ACHN (cell line): ENCODE measurements at regions not wholly inside any gene's neighbourhood (a gene's known extent, or its start where the extent isn't known, plus 50 kb on each side); places are given as distances from the start of the nearest gene placed in this dataset.
"Not testable (repeated sequence)": the region's sequence is repeated elsewhere in the genome, so short reads cannot be mapped to it uniquely, and the experiment has no call there.

Source experiments
- DNase-seq: peaks from one replicate; pipeline ENCODE4 v3.0.0-alpha.2; 2015
- in situ Hi-C: cut with HindIII; loops from 2 replicates; pipeline ENCODE4 v1.10.0; 2017; ENCODE audit warnings: low sequenced_read_pairs, low pct_ligation_motif_present, low pct_unique_long_range_greater_than_20kb

DNA sequence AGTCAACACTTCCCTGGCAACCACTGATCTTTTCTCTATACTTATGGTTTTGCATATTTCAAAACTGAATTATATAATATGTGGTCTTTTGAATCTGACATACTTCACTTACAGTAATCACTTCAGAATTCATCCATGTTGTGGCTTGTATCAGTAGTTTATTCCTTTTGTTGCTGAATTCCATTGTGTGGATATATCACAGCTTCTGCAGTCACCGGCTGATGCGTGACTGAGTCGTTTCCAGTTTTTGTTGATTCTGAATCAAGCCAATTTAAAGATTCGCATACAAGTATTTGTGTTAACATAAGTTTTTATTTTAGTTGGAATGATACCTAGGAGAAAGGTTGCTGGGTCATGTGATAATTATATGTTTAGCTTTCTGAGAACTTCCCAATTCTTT, 672.5 kb upstream of the ANKRD30A start:
- in situ Hi-C loops: no loop called here
- DNase-seq: no peak

DNA sequence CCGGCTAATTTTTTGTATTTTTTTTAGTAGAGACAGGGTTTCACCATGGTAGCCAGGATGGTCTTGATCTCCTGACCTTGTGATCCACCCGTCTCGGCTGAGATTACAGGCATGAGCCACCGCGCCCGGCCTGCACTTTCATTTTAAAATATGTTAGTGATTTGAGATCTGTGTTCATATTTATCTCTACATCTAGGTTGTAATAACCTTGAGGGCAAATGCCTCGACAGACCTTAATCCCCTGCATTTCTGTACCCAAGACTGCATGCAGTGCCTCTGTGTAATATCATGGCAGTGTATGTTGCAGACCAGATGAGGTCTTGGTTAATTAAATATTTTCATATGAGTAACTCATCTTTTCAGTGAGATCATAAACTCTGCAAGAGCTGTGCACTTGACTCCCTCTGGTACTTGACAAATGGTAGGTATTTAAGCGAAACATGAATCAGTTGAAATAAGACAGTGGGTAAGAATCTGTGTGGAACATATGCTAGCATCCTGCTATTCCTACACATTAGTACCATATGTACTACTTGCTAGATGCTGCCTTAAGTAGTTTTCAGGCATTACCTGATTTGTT, 673.9 kb upstream of the ANKRD30A start:
- in situ Hi-C loops: no loop called here
- no peak for DNase-seq

DNA sequence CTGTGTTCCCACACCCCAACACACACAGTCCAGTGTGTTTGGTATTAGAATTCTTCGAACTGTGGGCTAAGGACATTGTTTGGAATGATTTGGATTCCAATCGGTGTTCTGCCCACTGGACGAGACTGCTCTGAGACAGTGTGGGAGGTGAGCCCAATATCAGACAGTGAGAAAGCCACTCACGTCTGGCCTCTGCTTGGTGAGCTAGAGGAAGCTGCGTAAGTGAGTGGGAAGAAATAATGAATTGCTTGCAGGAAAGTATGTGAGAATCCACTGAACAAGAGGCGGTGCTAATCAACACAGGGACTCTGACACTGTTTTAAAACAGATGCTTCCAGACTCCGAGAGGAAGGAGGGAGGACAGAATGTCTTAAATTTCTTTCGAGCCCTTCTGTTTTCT, 675.0 kb upstream of the ANKRD30A start:
- DNase-seq: no peak
- in situ Hi-C loops: no loop called here

DNA sequence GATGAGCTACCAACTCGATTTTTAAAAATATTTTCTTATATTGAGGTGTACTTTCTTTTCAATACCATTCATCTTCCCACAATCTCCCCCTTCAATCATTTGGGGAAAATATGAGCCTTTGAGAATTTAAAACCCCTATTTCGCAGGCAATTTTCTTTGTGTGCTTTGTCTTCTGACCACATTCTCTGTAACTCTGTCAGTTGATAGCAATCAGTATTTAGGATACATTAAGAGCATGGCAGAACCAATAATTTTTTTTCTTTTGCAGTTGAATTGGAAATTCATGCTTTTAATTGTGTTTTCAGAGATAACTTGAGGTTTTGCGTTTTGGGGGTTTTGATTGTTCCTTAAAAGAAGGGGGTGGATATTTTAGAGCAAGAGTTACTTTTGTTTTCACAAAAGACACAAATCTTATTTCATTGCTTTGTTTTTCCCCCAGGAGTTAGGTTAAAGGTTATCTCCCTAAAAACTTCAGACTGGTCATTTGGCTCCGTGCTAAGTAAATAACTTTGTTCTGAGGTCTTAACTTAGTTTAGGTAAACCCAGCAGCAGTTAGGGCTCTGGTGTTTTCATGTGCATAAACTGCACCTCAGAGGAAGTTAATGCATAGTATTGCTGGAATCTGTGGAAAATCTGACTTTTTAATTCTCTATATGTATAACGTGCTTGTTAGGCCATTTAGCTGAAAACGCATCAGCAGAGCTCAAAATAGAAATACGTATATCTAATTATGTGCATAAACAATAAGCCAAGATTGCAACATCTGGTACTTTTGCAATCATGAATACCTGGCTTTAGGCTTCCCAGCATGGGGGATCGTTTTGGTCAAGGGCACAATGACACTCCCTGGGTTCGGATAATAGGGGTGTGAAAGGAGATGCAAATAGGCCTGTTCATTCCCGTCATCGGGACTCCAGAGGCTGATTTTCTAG, 676.4 kb upstream of the ANKRD30A start:
- DNase-seq: no peak
- in situ Hi-C loops: no loop called here

DNA sequence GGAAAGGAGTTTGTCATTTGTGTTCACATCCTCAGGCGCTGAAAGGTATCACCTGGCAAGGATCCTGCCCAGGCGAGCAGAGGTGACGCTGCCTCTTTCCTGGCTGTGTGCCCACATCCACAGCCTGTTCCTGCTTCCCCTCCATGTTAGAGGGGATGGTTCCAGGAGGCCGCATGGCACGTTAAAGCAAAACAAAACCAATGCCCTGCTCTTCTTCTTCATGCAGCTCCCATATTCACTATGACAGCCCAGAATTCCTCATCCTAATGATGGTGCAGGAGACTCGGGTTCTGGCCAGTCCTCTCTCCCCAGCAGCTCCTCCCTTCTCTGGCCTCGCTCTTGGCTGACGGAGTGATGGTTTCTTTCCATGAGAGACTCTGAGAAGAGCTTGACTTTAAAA, 678.5 kb upstream of the ANKRD30A start:
- in situ Hi-C loops: no loop called here
- DNase-seq: no peak

DNA sequence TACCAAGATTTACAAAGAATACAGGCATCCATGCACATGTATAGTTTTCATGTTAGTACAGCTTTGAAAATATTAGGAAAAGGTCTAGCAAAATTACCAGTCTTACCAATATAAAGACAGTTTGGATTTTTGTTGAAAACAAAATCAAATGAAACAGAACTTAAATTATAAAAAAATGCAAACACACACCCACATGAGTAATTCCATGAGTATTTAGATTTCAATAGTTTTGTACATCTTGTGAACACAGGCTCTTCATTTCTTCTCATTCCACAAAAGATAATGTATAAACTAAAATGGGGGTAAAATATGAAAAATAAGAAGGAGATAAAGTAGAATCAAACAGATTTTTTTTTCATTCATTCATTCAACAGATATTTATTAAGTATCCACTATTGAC, 682.2 kb upstream of the ANKRD30A start:
- no peak for DNase-seq
- in situ Hi-C loops: no loop called here

DNA sequence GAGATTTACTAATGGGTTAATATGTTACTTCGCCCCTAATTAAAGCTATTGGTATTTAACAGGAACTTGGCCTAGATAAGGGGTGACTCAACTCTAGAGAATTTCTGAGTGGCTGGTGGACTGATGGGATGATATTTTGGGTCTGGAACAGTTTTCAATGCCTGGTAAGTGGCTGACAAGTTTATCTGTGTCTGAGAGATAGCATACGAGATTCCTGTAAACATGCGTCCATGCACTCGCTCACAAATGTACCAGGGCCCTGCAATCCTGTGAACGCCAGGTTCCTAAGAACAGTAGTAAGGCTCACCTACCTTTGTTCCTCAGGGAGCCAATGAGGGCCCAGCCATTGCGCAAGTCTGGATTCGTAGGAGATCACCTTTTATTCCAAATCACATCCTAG, 683.8 kb upstream of the ANKRD30A start:
- in situ Hi-C loops: no loop called here
- no peak for DNase-seq

DNA sequence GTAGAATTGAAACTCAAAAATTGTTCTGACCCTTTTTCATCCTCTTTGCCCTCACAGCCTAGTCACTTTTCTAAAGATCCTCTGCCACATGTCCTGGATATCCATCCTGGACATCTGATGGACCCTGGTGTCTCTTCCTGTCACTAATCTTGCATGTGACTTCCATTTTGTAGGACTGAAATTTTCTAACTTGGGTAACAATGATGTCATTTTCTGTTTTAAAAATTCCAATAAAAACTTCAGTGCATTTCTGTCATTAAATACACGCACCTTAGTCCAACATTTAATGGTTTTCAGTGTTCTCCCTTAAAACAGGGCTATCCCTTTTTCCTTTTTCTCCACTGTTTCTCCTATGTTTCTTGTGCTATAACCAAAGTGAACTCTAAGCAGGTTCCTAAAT, 684.9 kb upstream of the ANKRD30A start:
- DNase-seq: no peak
- in situ Hi-C loops: no loop called here

DNA sequence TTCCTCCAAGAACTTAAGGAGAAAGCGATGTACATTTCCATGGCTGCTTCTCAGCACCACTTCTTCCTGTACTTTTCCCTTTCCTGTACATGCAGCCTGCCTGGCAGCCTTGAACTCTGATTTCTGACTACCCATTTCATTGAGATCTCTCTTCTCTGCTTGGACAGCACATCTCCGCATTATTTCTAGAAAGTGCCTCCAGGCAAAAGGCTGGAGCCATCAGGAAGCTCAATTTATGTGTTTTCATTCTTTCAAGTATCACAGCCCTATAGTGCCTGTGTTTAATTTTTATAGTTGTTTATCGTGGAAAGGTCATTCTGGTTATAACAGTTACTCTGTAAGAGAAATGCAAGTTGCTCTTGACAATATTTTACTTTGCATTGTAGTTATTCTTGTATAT, 688.0 kb upstream of the ANKRD30A start:
- in situ Hi-C loops: no loop called here
- no peak for DNase-seq

DNA sequence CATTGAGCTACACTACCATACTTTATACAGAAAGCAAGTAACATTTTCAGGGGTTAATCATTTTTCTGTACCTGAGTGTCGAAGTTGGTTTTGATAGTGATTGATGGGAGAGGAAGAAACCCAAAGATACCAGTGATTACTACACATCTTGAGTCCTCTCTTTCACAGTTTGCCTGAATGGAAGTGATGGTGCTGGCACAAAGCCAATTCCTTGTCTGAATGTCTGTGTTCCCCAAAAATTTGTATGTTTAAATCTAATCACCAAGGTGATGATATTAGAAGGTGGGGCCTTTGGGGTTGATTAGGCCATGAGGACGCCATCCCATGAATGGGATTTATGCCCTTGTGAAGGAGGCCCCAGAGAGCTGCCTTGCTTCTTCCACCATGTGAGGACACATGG, 696.9 kb upstream of the ANKRD30A start:
- no peak for DNase-seq
- in situ Hi-C loops: no loop called here

DNA sequence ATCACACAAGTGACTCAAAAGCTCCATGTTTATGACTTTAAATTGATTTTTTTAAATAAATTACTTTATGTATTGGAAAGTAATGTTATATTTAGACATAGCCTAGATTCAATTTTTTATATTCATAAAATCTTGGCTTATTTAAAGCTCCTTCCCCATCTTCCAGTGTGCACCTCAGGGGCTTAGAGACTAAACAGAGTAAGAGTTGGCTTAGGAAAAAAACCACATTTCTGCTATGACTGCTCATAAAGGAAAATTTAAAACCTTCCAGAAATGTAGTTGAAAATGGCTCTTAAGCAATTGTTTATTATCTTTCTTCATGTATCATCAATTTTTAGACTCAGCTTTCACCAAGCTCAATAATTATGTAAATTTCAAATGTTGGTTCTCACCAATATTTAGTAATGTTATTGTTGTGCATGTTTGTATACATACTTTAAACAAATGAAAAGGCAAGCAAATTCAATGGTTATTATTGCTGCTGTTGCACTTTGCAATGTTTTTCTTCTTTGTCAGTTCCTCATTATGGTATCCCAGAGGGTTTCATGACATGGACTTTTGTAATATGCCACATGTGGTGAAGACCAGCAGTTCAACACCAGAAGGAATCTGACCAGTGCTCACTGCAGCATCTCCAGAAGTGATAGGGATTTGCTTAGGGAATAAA, 700.1 kb upstream of the ANKRD30A start:
- in situ Hi-C loops: no loop called here
- DNase-seq: no peak

DNA sequence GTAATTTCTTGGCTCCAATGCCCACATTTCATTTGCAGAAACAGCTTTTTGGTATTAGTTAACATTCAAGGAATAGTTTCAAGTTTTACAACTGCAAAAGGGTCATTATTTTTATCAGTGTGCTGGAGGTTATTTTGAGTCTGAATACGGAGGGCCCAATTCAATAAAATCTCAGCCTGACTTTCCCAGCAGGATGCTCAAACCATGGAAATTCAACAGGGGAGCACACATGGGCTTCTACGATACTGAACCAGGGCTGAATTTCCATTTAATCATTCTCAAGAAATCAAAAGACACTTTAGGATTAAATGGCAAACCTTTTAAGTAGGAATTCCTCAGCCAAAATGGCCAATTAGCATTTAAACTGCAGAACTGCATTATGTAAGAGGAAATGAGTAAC, 700.9 kb upstream of the ANKRD30A start:
- in situ Hi-C loops: no loop called here
- no peak for DNase-seq

DNA sequence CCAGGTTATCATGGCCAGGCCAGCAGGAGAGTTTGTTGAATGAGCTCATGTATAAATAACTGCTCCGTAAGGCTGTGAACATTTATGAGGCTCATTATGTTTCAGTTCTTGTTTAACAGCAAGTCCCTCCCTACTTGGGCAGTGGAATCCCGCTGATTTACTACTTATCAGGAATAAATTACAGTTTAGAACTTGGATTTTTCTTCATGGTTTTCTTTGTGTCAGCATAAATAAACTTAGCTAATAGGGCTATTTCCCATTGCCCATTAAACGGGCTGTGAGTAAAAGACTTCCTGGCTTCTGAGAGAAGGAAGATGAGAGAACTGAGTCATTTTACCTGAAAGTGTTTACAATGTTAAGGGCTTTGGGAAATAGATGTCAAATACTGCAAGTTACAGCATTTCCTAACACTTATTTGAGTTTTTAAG, 701.6 kb upstream of the ANKRD30A start:
- in situ Hi-C loops: no loop called here

DNA sequence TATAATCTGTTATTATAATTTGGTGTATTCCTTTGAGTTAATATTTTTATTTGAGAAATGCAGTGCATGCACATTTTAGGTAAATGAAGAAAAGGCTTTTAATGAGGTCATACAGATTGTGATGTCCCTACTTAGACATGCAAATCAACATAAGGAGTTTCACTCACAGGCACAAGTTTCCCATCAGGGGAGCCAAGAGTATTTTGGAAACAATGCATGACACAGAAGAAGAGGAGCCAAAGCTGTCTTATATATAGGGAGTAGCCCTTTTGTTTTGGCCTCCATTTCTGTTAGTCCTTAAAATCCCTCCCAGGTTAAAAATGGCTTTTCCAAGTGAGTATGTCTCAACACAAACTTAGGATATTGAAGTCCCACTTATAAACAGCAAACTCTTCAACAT, 703.4 kb upstream of the ANKRD30A start:
- in situ Hi-C loops: no loop called here
- DNase-seq: no peak

More for the DNA sequence above, 701.6 kb upstream of the ANKRD30A start:
- no peak for DNase-seq

DNA sequence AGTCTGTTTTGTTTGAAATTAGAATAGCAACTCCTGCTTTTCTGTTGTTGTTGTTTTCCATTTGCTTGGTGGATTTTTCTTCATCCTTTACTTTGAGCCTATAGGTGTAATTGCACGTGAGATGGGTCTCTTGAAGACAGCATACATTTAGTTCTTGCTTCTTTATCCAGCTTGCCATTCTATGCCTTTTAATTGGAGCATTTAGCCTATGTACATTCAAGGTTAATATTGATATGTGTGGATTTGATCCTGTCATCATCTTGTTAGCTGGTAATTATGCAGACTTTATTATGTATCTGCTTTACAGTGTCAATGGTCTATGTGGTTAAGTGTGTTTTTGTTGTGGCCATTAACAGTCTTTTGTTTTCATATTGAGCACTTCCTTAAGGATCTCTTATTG, 708.9 kb upstream of the ANKRD30A start:
- DNase-seq: no peak

DNA sequence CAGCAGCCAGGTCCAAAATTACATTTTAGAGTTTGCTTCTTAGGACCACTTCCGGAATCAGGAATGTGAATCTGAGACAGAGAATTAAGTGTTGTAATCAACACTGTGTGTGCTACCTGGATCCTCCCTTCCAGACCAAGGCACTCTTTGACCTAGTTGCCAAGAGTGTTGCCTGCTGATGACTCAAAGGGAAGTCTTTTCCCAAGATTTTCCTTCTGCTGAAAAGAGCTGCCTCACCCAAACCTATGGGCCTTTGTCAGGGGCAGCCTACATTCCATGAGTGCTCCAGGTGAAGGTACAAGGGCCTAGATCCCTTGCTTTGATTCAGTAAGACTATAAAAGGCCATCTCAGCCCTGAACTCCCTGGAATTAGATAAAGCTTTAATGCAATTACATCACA, 712.5 kb upstream of the ANKRD30A start:
- DNase-seq: no peak
- in situ Hi-C loops: no loop called here

More for the DNA sequence above, 708.9 kb upstream of the ANKRD30A start:
- in situ Hi-C loops: no loop called here

DNA sequence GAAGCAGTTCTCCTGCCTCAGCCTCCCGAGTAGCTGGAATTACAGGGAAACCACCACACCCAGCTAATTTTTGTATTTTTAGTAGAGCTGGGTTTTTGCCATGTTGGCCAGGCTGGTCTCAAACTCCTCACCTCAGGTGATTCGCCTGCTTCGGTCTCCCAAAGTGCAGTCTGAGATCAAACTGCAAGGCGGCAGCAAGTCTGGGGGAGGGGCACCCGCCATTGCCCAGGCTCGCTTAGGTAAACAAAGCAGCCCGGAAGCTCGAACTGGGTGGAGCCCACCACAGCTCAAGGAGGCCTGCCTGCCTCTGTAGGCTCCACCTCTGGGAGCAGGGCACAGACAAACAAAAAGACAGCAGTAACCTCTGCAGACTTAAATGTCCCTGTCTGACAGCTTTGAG, 725.2 kb upstream of the ANKRD30A start:
- in situ Hi-C loops, DNase-seq: not testable (repeated sequence)

DNA sequence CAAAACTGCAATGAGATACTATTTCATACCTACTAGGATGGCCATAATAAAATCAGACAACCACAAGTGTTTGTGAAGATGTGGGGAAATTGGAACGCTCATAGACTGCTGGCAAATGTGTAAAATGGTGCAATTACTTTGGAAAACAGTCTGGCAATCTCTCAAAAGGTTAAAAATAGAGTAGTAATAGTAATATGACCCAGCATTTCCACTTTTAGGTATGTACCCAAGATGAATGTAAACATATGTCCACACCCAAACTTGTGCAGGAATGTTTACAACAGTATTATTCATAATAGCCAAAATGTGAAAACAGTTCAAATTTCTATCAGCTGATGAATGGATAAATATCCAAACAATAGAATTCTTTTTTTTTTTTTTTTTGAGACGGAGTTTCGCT, 731.6 kb upstream of the ANKRD30A start:
- in situ Hi-C loops: no loop called here
- DNase-seq: no peak

DNA sequence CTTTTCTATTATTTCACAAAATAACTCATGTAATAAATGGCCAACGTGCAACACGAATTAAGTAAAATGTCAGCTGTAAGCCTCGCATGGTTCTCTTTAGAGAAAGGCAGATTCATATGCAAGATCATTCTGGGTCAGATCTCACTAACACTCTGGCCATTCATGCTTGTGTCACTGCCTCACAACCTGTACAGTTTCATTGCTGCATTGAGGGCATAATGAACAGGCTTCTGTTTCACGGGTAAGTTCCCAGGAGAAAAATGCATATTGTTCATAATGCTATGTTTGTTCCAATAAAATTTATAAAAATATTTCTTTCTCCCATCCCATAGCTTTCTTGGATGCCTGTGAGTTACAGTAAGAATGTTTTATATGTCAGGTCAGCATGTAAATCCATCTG, 734.0 kb upstream of the ANKRD30A start:
- in situ Hi-C loops: no loop called here
- no peak for DNase-seq

DNA sequence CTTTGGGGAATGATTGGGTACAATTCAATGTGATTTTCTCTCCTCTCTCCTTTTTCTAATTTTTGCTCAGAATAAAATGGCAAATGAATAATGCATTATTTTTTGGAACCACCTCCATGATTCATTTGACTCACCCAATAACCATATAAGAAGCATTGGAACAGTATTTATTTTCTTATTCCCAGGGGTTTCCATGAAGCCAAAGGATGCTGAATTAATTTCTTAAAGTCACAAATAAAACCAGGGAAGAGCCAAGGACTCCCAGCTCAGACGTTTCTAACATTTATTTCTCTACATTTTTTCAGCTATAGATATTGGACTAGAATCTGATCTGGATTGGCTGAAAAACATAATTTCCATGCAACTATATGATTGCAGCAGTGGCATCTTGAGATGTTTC, 735.2 kb upstream of the ANKRD30A start:
- in situ Hi-C loops: no loop called here
- DNase-seq: no peak
